ENCODE measurements at regions not wholly inside any gene's neighbourhood (a gene's known extent, or its start where the extent isn't known, plus 50 kb on each side); places are given as distances from the start of the nearest gene placed in this dataset.

DNA sequence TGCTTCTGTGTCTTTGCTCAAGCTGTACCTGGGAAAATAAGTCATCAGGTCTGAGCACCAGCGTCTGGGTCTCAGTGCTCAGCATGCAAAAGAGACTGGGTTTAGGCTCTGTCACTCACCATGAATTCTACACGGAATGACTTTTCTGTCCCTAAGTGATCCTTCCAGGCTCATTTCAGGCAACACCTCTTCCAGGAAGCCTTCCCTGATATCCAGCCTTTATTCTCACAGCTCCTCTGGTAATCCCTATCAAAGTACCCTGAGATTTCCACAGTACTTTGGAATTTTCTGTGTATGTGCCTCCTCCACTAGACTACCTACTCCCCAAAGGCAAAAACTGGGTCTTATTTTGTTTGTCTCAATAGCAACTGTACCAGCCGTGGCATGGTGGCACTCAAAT, 92.7 kb upstream of the BOD1 start:
- H3K36me3 ChIP-seq: no peaks in the 10 kb centered on the region
- no peaks in the 10 kb centered on the region for H3K27me3 ChIP-seq
- H3K4me3 ChIP-seq: no peak overlapping the region
- H3K27ac ChIP-seq: no peak overlapping the region
- H3K9me3 ChIP-seq (ENCODE audit: low read depth): no peaks in the 10 kb centered on the region
- DNase-seq (ENCODE audit: low read depth in 1 of 2, low spot score in 1 of 2): no peak
- no peak for TF ChIP-seq CTCF (IDR thresholded peaks at IDR 0.05; ENCODE audit: low read depth, low read length)
- no peaks in the 10 kb centered on the region for H3K4me1 ChIP-seq (ENCODE audit: low read depth)

DNA sequence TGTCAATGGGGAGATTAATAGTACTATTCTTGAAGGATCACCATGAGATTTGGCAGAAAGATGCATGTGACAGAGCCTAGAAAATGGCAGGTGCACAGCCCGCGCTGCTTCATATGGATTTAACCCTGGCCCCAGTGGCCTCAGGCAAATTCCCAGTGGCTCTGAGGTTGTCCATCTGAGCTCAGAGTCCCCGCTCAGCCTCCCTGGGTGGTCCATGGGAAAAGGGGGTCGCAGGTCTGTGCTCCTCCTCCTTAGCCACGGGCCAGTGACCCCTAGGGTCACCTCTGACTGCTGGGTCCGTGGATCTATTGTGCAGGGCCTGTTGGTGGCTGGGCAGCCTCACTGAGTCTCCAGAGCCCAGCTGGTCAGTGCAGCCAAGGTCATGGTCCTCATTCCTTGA, 93.3 kb upstream of the BOD1 start:
- no peak for TF ChIP-seq CTCF (IDR thresholded peaks at IDR 0.05; ENCODE audit: low read depth, low read length)
- DNase-seq (ENCODE audit: low read depth in 1 of 2, low spot score in 1 of 2): no peak
- H3K27me3 ChIP-seq: no peaks in the 10 kb centered on the region

GRCh38 chr5:173710528-173710927, 94.1 kb upstream of the BOD1 start:
- Histone ChIP-seq H3K36me3 (no peaks in the 10 kb centered on the region), H3K9me3 (ENCODE audit: low read depth) (no peaks in the 10 kb centered on the region), H3K4me3 (no peak overlapping the region), H3K4me1 (ENCODE audit: low read depth) (no peaks in the 10 kb centered on the region), H3K27me3 (no peaks in the 10 kb centered on the region), H3K27ac (no peak overlapping the region)
- TF ChIP-seq CTCF (IDR thresholded peaks at IDR 0.05; ENCODE audit: low read depth, low read length): no peak
- DNase-seq (ENCODE audit: low read depth in 1 of 2, low spot score in 1 of 2): no peak

More for the DNA sequence above, 93.3 kb upstream of the BOD1 start:
- Histone ChIP-seq H3K36me3 (no peaks in the 10 kb centered on the region), H3K4me1 (ENCODE audit: low read depth) (no peaks in the 10 kb centered on the region), H3K9me3 (ENCODE audit: low read depth) (no peaks in the 10 kb centered on the region), H3K27ac (no peak overlapping the region), H3K4me3 (no peak overlapping the region)

- Histone ChIP-seq H3K27ac (no peak overlapping the region), H3K4me1 (ENCODE audit: low read depth) (no peaks in the 10 kb centered on the region), H3K36me3 (no peaks in the 10 kb centered on the region), H3K9me3 (ENCODE audit: low read depth) (no peaks in the 10 kb centered on the region), H3K27me3 (no peaks in the 10 kb centered on the region), H3K4me3 (no peak overlapping the region)
- no peak for TF ChIP-seq CTCF (IDR thresholded peaks at IDR 0.05; ENCODE audit: low read depth, low read length)
- no peak for DNase-seq (ENCODE audit: low read depth in 1 of 2, low spot score in 1 of 2)
Observed at GRCh38 chr5:173711466-173711865, 95.0 kb upstream of the BOD1 start.

DNA sequence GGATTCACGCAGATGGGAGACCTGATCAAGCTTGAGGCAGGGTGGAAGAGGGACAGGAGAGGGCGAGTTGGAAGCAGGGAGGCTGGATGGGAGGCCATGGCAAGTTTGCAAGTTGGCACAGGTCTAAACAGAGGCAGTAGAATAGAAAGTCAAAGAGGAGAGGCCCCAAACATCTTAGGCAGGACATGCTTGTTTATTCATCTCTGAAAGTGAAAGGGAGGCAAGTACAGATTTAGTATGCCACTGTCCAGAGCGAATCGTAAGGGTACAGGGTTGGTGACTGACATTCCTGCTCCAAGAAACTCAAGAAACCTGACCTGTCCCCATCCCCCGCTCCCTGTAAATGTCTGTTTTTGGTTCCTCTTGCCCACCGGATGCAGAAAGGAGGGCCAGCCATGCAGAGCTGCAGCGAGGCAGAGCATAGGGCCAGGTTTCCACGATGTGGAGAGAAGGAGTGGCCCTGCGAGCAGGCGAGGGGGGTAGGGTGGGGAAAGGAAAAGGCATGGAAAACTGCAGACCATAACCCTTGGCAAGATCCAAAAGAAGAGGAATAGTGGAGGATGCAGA, 96.2 kb upstream of the BOD1 start:
- Histone ChIP-seq H3K27me3 (no peaks in the 10 kb centered on the region), H3K4me3 (no peak overlapping the region), H3K36me3 (no peaks in the 10 kb centered on the region), H3K9me3 (ENCODE audit: low read depth) (no peaks in the 10 kb centered on the region), H3K27ac (no peak overlapping the region), H3K4me1 (ENCODE audit: low read depth) (no peaks in the 10 kb centered on the region)
- DNase-seq (ENCODE audit: low read depth in 1 of 2, low spot score in 1 of 2): no peak
- TF ChIP-seq CTCF (IDR thresholded peaks at IDR 0.05; ENCODE audit: low read depth, low read length): no peak

All from cardiac muscle cell (in vitro differentiated cells and primary cell).